Activated naive CD4-positive, alpha-beta T cell treated with anti-CD3 and anti-CD28 coated beads for 36 hours (primary cell): ENCODE measurements at regions not wholly inside any gene's neighbourhood (a gene's known extent, or its start where the extent isn't known, plus 50 kb on each side); places are given as distances from the start of the nearest gene placed in this dataset.
"Not testable (repeated sequence)": the region's sequence is repeated elsewhere in the genome, so short reads cannot be mapped to it uniquely, and the experiment has no call there.

Experiments
- CTCF ChIA-PET: fragments of 350-600 bp; sonication (Branson Sonifier 250); formaldehyde crosslinking; loops from one replicate; lab custom pipeline; 2021; ENCODE audit warnings: antibody characterized with exemption; lab: Charles Lee
- DNase-seq: peaks from one replicate; pipeline ENCODE4 v3.0.0-alpha.2; 2020
- H3K27ac Mint-ChIP-seq: one replicate; pipeline ENCODE4 v1.8.0; 2021; ENCODE audit warnings: mild to moderate bottlenecking, mixed read lengths
- H3K27me3 Mint-ChIP-seq: one replicate; pipeline ENCODE4 v1.8.0; 2021; ENCODE audit warnings: low read depth, mixed read lengths
- H3K36me3 Mint-ChIP-seq: one replicate; pipeline ENCODE4 v1.8.0; 2021; ENCODE audit warnings: low read depth, mixed read lengths
- H3K4me1 Mint-ChIP-seq: one replicate; pipeline ENCODE4 v1.8.0; 2021; ENCODE audit warnings: low read depth, mixed read lengths
- H3K4me3 Mint-ChIP-seq: one replicate; pipeline ENCODE4 v1.8.0; 2021; ENCODE audit warnings: mild to moderate bottlenecking, moderate library complexity, mixed read lengths
- H3K9me3 Mint-ChIP-seq: one replicate; pipeline ENCODE4 v1.8.0; 2021; ENCODE audit warnings: mixed read lengths
- intact Hi-C: fragments of 100-400 bp; cut with micrococcal nuclease; formaldehyde crosslinking; loops from one replicate; pipeline ENCODE4 v1.15.1; 2023

GRCh38 chr11:57047610-57048009, 58.9 kb downstream of the OR5AK2 start:
- Mint-ChIP-seq H3K27me3 (no peaks in the 10 kb centered on the region), H3K27ac (no peak overlapping the region), H3K9me3 (peaks cover 13% of the 10 kb centered on the region), H3K4me3 (no peak overlapping the region), H3K36me3 (no peaks in the 10 kb centered on the region), H3K4me1 (no peaks in the 10 kb centered on the region)
- DNase-seq: no peak
- CTCF ChIA-PET: no interaction called here
- intact Hi-C loops: no loop called here

- no peak for DNase-seq
- intact Hi-C loops: no loop called here
- H3K9me3 Mint-ChIP-seq: peaks cover 9% of the 10 kb centered on the region
- H3K27me3 Mint-ChIP-seq: no peaks in the 10 kb centered on the region
- H3K4me3 Mint-ChIP-seq: no peak overlapping the region
- H3K4me1 Mint-ChIP-seq: no peaks in the 10 kb centered on the region
- H3K36me3 Mint-ChIP-seq: no peaks in the 10 kb centered on the region
- H3K27ac Mint-ChIP-seq: no peak overlapping the region
- CTCF ChIA-PET: no interaction called here
These were observed 61.0 kb downstream of the OR5AK2 start for GRCh38 chr11:57049749-57050148.

GRCh38 chr11:57054817-57055216, 66.1 kb downstream of the OR5AK2 start:
- no peaks in the 10 kb centered on the region for H3K4me1 Mint-ChIP-seq
- CTCF ChIA-PET: no interaction called here
- H3K27ac Mint-ChIP-seq: no peak overlapping the region
- no peaks in the 10 kb centered on the region for H3K27me3 Mint-ChIP-seq
- H3K9me3 Mint-ChIP-seq: peaks cover 5% of the 10 kb centered on the region
- intact Hi-C loops: no loop called here
- H3K4me3 Mint-ChIP-seq: no peak overlapping the region
- no peaks in the 10 kb centered on the region for H3K36me3 Mint-ChIP-seq
- no peak for DNase-seq

GRCh38 chr11:57055744-57056143, 67.0 kb downstream of the OR5AK2 start:
- Mint-ChIP-seq H3K36me3 (no peaks in the 10 kb centered on the region), H3K9me3 (peaks cover 5% of the 10 kb centered on the region), H3K27me3 (no peaks in the 10 kb centered on the region), H3K4me1 (no peaks in the 10 kb centered on the region), H3K4me3 (no peak overlapping the region), H3K27ac (no peak overlapping the region)
- no peak for DNase-seq
- CTCF ChIA-PET: no interaction called here
- intact Hi-C loops: no loop called here

GRCh38 chr11:57056735-57057134, 68.0 kb downstream of the OR5AK2 start:
- intact Hi-C loops: no loop called here

GRCh38 chr11:57057561-57057960, 68.8 kb downstream of the OR5AK2 start:
- H3K36me3 Mint-ChIP-seq: no peaks in the 10 kb centered on the region
- no peak for DNase-seq
- intact Hi-C loops: no loop called here
- no peak overlapping the region for H3K27ac Mint-ChIP-seq
- CTCF ChIA-PET: no interaction called here
- H3K27me3 Mint-ChIP-seq: no peaks in the 10 kb centered on the region
- H3K4me3 Mint-ChIP-seq: no peak overlapping the region
- peaks cover 6% of the 10 kb centered on the region for H3K9me3 Mint-ChIP-seq
- no peaks in the 10 kb centered on the region for H3K4me1 Mint-ChIP-seq

More at GRCh38 chr11:57056735-57057134, 68.0 kb downstream of the OR5AK2 start:
- no peak for DNase-seq
- no peaks in the 10 kb centered on the region for H3K4me1 Mint-ChIP-seq
- no peaks in the 10 kb centered on the region for H3K36me3 Mint-ChIP-seq
- no peak overlapping the region for H3K27ac Mint-ChIP-seq
- CTCF ChIA-PET: no interaction called here
- peaks cover 8% of the 10 kb centered on the region for H3K9me3 Mint-ChIP-seq
- H3K4me3 Mint-ChIP-seq: no peak overlapping the region
- no peaks in the 10 kb centered on the region for H3K27me3 Mint-ChIP-seq

- H3K27ac Mint-ChIP-seq, DNase-seq, H3K4me1 Mint-ChIP-seq, H3K4me3 Mint-ChIP-seq, intact Hi-C loops, H3K9me3 Mint-ChIP-seq, H3K36me3 Mint-ChIP-seq, H3K27me3 Mint-ChIP-seq, CTCF ChIA-PET: not testable (repeated sequence)
These were observed 74.2 kb downstream of the OR5AK2 start for GRCh38 chr11:57062957-57063356.

GRCh38 chr11:57069942-57070341, 81.2 kb downstream of the OR5AK2 start:
- CTCF ChIA-PET: no interaction called here
- H3K27me3 Mint-ChIP-seq: no peaks in the 10 kb centered on the region
- no peak overlapping the region for H3K4me3 Mint-ChIP-seq
- DNase-seq: no peak
- H3K36me3 Mint-ChIP-seq: no peaks in the 10 kb centered on the region
- H3K9me3 Mint-ChIP-seq: no peaks in the 10 kb centered on the region
- no peak overlapping the region for H3K27ac Mint-ChIP-seq
- intact Hi-C loops: no loop called here
- no peaks in the 10 kb centered on the region for H3K4me1 Mint-ChIP-seq

GRCh38 chr11:57071829-57072228, 83.1 kb downstream of the OR5AK2 start:
- no peak overlapping the region for H3K27ac Mint-ChIP-seq

GRCh38 chr11:57072640-57073039, 83.9 kb downstream of the OR5AK2 start:
- no peak for DNase-seq
- H3K4me3 Mint-ChIP-seq: no peak overlapping the region
- H3K27me3 Mint-ChIP-seq: no peaks in the 10 kb centered on the region
- H3K27ac Mint-ChIP-seq: no peak overlapping the region
- no peaks in the 10 kb centered on the region for H3K4me1 Mint-ChIP-seq
- no peaks in the 10 kb centered on the region for H3K36me3 Mint-ChIP-seq
- H3K9me3 Mint-ChIP-seq: no peaks in the 10 kb centered on the region
- CTCF ChIA-PET: no interaction called here
- intact Hi-C loops: no loop called here

More at GRCh38 chr11:57071829-57072228, 83.1 kb downstream of the OR5AK2 start:
- Mint-ChIP-seq H3K4me3 (no peak overlapping the region), H3K27me3 (no peaks in the 10 kb centered on the region), H3K4me1 (no peaks in the 10 kb centered on the region), H3K36me3 (no peaks in the 10 kb centered on the region), H3K9me3 (no peaks in the 10 kb centered on the region)
- intact Hi-C loops: no loop called here
- DNase-seq: no peak
- CTCF ChIA-PET: no interaction called here

GRCh38 chr11:57073128-57073527, 84.4 kb downstream of the OR5AK2 start:
- Mint-ChIP-seq H3K4me1 (no peaks in the 10 kb centered on the region), H3K27me3 (no peaks in the 10 kb centered on the region), H3K36me3 (no peaks in the 10 kb centered on the region), H3K9me3 (no peaks in the 10 kb centered on the region), H3K27ac (no peak overlapping the region), H3K4me3 (no peak overlapping the region)
- DNase-seq: no peak
- CTCF ChIA-PET: no interaction called here
- intact Hi-C loops: no loop called here

GRCh38 chr11:57081356-57081755, 92.6 kb downstream of the OR5AK2 start:
- intact Hi-C loops: no loop called here
- H3K36me3 Mint-ChIP-seq: no peaks in the 10 kb centered on the region
- no peaks in the 10 kb centered on the region for H3K4me1 Mint-ChIP-seq
- no peaks in the 10 kb centered on the region for H3K9me3 Mint-ChIP-seq
- CTCF ChIA-PET: no interaction called here
- H3K27me3 Mint-ChIP-seq: peaks cover 3% of the 10 kb centered on the region
- H3K4me3 Mint-ChIP-seq: no peak overlapping the region
- no peak for DNase-seq
- H3K27ac Mint-ChIP-seq: no peak overlapping the region

- Mint-ChIP-seq H3K4me1 (no peaks in the 10 kb centered on the region), H3K4me3 (no peak overlapping the region), H3K27ac (no peak overlapping the region), H3K9me3 (no peaks in the 10 kb centered on the region), H3K27me3 (peaks cover 3% of the 10 kb centered on the region), H3K36me3 (no peaks in the 10 kb centered on the region)
- DNase-seq: no peak
- CTCF ChIA-PET: no interaction called here
- intact Hi-C loops: no loop called here
These were observed 93.4 kb downstream of the OR5AK2 start for GRCh38 chr11:57082125-57082524.
